Hypothalamus (tissue), 51 donors: ENCODE measurements at regions not wholly inside any gene's neighbourhood (a gene's known extent, or its start where the extent isn't known, plus 50 kb on each side); places are given as distances from the start of the nearest gene placed in this dataset.

Experiments
- DNase-seq, 51 donors: peaks; one replicate each; lab custom pipeline; 2025; lab: John Stamatoyannopoulos, UW

DNA sequence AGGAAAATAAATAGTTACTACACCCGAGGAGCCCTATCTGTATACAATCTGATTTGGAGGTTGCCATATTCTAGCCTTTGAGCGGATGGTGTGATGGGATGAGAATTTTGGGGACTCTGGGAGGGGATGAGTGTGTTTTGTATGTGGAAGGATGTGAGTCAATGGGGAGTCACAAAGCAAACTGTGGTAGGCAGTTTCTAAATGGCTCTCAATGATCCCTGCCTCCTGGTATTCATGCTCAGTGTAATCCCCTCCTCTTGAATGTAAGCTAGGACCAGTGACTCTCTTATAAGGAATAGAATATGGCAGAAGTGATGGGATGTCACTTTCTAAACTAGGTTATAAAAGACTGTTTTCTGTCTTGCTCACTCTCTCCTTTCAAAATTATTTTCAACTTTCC is 205.7 kb upstream of the RIOK2 start:
- no peak for DNase-seq

DNA sequence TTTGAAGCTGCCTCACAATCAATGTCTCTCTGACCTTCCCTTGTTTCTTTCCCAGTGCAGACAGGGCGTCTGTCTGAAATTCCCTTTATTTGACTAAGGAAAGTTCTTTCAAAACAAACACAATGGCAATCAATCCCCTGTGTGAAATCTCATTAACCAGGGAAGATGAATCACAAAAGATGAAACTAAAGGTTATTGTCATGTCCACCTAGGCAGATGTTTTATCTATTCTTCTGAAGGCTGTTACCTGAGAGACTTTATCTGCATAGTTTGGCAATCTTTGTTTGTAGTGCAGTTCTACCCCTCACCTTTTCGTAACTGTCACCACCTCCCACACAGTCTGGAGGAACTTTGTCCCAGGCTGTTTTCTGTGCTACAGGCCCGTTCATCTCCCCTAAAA is 217.5 kb upstream of the RIOK2 start:
- DNase-seq = no peak

GRCh38 chr5:97405941-97406340 is 222.9 kb upstream of the RIOK2 start:
- no peak for DNase-seq

- DNase-seq = no peak
Measured at GRCh38 chr5:97406946-97407676, 224.1 kb upstream of the RIOK2 start.

DNA sequence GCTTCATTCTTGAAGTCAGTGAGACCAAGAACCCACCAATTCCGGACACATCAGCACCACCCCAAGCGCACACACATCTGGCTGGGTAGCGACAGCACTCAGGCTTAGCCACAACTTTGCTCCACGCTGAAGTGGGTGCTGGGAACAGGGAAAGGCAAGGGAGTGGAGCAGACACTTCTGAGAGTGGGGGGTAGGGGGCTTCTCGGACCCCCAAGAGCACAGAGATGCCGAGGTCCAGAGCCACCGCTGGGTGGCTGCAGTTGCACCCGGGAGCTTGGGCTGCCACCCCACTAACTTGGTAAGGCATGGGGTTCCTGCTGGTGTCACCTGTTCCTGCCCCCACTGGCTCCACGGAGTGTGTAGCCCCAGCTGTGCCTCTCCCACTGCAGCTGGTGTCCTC is 225.3 kb upstream of the RIOK2 start:
- DNase-seq = no peak

- DNase-seq = no peak
Measured at GRCh38 chr5:97412959-97413358, 229.9 kb upstream of the RIOK2 start.

DNA sequence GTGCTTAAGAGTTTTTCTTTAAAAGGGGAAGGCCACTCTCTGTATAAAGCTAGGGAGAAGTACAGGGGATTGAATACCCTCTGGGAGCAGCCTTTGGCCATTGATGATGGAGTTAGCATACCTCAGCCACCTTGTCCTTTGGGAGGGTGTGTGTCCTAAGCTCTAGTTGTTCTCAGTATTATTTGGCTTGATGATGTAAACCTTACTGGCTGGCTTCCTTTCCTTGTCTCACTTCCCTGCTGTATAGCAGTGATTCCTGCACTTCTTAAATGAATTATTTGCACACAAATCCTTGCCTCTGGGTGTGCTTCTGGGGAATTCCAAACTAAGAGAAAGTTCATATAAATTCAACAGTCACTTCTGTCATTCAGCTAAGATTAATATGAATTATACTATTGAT is 234.9 kb upstream of the RIOK2 start:
- no peak for DNase-seq

GRCh38 chr5:97418462-97418861 is 235.4 kb upstream of the RIOK2 start:
- DNase-seq = no peak

DNA sequence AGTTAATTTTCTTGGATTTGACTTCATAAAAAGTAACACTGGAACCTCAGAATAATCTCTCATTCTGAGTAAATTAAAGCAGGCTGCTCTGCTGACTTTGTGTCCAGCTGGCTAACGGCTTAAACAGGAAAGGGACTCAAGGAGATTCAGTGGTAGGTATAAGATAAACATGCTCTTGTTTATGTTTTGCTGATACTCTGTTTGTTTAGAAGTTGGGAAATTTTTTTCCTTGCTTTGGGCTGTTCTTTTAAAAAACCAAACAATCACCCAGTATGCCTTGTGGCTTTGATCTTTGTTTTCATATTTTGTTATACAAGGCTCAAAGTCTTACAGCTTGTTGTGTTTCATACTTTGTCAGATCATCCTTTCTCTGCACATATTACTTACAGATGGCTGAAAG is 237.6 kb upstream of the RIOK2 start:
- no peak for DNase-seq

DNA sequence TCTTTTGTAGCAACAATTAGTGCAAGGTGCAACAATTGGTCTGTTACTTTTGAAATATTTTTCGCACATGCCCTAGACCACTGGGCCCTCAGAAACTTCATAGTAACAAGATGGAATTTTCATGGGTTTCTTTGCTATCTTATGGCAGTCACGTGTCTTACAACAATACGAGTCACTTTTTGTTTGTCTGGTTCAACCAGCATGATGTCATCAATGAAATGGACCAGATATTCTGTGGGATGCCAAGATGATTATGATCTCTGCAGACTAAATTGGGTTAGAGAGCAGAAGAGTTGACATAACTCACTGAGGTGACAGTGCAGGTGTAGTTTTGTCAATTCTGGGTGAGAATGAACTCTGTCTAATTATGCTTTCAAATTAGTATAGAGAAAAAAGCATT is 239.6 kb upstream of the RIOK2 start:
- no peak for DNase-seq

DNA sequence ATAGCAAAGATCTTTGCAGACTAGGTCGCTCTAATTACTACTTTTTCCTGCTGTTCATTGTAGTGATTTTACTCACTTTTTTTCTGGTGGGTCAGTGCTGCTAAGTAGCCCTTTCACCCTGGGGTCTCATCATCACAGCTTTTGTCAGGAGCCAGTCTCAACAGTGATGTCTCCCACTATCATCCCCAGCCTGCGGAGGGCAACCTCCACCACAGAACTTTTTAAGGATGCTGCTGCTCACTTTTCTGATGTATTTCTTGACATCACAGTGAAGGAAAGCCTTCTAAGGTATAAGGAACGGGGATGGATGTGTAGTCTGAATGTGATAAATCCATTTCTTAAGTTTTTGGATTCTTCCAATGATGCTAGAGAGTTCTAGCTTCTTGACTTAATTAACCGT is 242.5 kb upstream of the RIOK2 start:
- DNase-seq = peak in 11 of 51 donors; percentile 1 to 25 (median 9)

GRCh38 chr5:97427235-97427634 is 244.2 kb upstream of the RIOK2 start:
- no peak for DNase-seq

GRCh38 chr5:97434021-97434420 is 251.0 kb upstream of the RIOK2 start:
- DNase-seq = no peak

DNA sequence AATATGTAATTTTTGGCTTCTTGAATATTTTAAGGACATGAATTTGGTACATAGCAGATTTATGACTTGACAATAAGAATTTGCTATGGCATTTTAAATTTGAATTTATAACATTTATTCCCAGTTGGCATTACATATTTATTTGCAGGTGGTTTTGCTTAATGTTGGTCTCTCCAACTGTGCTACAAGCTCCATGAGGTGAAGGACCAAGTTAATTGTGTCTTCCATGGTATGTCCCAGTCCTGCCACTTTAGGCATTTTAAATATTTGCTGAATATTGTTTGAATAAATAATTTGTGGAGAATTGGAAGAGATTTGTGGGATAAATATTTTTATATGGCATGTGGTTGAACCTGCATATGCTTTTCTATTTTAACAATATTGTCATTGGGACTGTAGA is 253.4 kb upstream of the RIOK2 start:
- DNase-seq = no peak

GRCh38 chr5:97443740-97444139 is 260.7 kb upstream of the RIOK2 start:
- DNase-seq = no peak

GRCh38 chr5:97449172-97449571 is 266.1 kb upstream of the RIOK2 start:
- DNase-seq = no peak

DNA sequence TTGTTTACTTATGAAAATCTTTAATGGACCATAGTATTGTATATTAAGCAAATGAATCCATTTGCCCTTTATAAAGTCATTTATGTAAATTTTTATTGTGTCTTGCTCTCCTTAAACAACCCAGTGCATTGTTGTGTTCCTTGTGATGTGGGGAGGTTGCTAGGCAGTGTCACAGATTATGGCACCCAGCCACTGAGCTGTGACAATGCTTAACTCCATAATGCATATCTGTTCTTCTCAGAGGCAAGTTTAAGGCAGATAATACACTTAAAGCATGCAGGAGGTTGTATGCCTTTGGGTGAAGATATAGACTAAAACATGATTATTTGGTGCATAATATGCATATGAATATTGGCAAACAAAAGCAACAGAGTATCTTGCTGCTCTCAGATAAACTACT is 269.6 kb upstream of the RIOK2 start:
- DNase-seq = peak in 23 of 51 donors; percentile 0 to 57 (median 18)

DNA sequence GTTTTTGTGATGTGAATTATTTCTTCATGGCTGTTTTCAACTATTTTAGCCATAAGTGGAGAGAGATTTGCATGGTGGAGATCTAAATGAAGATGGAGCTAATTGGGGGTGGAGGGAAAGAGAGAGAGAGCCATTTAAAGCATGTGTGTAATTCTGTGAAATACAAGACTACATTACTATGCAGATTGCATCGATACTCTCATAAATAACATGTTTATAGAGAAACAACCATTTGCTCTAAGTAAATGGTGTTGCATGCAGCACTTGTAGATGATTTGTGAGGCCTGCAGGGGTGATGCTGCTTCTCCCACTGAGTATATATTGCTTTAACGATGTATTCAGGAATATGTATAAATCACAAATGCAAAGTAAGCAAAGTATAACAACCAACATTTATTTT is 270.2 kb upstream of the RIOK2 start:
- DNase-seq = no peak

GRCh38 chr5:97454015-97454414 is 271.0 kb upstream of the RIOK2 start:
- no peak for DNase-seq

GRCh38 chr5:97455996-97456395 is 272.9 kb upstream of the RIOK2 start:
- no peak for DNase-seq

- DNase-seq = no peak
Measured at GRCh38 chr5:97458851-97459250, 275.8 kb upstream of the RIOK2 start.

DNA sequence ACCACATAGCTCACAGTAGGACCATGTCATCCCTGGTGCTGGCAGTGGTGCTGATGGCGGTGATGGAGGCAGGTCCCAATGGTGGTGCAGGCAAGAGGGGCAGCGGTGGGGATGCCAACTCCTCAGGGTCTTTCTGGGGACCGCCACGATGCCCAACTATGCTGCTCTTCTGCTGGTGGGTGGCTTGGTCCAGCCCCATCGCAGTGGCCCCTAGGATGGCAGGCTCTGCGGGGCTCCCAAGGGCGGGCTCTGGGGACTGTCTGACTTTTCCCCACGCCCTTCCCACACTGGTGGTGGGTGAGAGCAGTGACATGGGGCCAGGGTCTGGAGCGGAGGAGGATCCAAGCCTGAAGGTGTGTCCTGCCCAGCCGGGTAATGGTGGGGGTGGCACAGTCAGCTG is 288.9 kb upstream of the RIOK2 start:
- DNase-seq = no peak

- no peak for DNase-seq
Measured at GRCh38 chr5:97475847-97476246, 292.8 kb upstream of the RIOK2 start.
